ENCODE measurements at regions not wholly inside any gene's neighbourhood (a gene's known extent, or its start where the extent isn't known, plus 50 kb on each side); places are given as distances from the start of the nearest gene placed in this dataset.
A peak's percentile ranks its signal among the peaks of the same experiment; 100 is the strongest.

DNA sequence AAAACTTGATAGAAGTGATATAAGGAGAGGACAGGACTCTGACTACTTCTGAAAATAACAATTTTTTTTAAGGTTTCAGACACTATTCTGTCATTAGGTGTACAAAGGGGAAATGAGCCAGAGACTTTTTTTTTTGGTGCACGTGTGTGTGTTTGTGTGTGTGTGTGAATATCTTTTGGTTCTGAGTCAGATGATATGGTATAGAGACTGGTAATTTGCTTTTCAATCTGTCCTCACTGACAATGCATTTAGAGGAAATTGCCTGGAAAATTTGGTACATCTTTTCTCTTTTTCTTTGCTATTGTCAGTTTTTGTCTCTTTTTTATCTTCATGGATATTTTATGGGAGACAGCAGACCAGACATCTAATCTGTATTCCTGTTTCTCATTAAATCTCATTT lies 59.3 kb downstream of the DDIT4L start:
- DNase-seq, result no peak

DNA sequence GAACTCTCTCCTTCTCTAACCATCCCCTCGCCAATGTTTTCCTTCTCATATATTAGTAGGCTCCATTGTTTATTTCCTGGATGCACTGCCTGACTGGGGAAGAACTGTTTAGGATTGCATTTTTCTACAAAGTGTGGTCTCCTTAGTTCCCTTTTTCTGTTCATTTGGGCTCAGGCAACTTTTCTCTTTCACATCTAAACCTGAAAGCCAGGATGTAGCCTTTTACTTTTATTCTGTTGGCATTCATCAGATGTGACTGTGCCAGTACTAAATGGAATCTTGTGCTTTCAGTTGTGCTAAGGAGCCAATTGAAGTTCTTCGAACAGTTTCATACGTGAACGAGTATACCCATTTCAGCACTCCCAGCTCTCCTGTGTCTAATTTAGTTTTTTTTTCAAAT lies 59.8 kb downstream of the DDIT4L start:
- no peak for DNase-seq

DNA sequence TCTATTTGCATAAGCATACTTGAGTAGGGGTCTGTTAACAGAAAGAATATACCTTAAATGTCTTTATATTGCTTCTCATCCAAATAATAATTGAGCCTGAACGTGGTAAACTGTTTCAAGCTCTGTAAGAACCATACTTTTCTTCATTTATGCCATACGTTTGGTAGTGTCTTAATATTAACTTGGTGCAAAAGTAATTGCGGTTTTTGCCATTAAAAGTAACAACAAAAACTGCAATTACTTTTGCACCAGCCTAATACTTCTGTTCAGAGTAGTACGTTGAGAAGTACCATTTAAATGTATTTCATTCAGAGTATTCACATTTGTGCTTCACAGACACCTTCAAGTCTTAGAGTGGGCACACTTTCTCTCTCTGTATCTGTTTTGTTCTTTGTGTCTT lies 60.5 kb downstream of the DDIT4L start:
- DNase-seq, result no peak

DNA sequence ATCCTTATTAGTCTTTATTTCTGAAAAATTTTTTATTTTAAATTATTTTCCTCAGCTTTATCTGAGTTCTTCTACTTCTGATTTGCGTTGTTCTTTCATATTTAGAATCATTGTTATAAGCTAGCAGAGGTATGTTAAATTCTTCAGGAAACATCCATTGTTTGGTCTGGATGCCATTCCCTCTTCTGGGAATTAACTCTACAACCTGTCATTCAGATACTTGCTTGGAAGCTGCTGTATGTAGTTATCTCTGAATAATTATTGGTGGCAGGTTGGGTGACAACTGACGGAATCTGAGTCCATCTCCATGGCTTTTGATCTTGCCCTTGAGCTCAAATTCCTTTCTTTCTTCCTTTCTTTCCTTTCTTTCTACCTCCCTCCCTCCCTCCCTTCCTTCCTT lies 61.9 kb downstream of the DDIT4L start:
- DNase-seq, result no peak

DNA sequence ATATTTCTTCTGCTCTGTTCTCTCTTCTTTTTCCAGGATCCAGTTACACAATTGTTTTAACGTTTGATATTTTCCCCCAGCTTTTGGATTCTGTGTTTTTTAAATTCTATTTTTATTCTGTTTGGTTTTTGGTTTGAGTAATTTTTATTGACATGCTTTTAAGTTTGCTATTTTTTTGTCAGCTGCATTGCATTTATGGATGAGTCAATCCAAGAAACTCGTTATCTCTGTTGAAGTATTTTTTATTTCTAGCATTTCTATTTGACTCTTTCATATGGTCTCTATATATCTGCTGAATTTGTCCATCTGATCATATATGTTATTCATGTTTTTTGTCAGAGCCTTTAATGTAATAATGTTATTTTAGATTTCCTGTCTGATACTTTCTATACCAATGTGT lies 65.6 kb downstream of the DDIT4L start:
- no peak for DNase-seq

DNA sequence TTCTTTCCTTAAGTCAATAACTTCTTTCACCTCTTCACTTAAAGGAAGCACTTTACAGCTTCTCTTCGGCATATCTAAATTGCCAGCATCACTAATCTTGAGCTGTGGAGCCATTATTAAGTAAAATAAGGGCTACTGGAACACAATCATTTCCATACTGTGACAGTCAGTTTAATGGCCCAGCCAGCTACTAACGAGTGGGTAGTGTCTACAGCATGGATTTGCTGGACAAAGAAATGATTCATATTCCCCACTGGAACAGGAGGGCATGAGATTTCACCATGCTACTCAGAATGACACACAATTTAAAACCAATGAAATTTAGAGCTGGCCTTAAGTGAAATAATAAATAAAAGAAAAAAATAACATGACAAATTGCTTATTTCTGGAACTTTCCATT lies 72.1 kb downstream of the DDIT4L start:
- no peak for DNase-seq

DNA sequence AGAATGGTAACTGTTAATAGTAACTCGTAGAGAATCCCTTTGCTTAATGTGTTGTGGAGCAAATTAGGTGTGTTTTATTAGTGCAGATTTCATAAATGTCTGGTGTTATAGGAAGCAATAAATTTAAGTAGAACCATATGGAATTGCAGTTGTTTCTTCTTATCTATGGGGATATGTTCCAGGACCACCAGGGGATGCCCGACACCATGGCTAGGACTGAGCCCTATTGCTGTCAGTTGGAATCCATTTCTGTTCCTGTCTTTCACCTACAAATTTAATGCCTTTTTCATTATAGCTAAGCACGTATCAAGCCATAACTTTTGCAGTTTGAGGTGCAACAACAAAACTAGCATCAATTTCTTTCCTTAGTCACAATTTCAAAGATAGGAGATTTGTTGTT lies 72.5 kb downstream of the DDIT4L start:
- peak in 1 of 2 experiments; percentile 16 for DNase-seq

DNA sequence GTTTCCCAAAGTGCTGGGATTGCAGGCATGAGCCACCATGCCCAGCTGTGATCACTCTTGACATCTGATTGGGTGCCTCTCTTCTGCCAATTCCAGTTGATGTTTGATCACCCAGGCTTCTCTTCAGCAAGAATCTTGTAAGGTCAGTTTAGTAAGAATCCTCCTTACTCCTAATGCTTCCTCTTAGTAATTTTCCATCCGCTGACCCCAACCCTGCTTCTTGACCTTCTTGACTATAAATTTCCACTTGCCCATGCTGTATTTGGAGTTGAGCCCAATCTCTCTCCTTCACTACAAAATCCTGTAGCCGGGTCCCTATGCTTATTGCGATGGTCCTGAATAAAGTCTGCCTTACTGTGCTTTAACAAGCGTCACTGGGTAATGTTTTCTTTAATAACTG lies 75.4 kb downstream of the DDIT4L start:
- DNase-seq, result no peak

DNA sequence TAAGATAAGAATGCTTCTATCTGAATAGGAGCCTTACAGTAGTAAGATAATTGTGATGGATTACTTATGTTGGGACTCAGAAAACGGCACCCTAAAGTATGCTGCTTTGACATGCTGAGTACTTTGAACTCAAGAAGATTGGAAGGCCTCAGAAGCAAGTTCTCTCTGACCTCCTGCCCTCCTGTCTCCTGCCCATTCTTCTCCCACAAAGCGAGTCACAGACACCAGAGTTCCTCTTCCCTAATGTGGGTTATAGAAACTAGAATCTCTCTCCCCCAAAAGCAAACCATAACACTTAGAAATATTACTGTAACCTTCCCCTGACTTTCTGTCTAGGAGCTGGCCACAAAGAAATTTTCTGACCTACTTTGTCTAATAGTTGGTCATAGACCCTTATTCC lies 76.5 kb downstream of the DDIT4L start:
- no peak for DNase-seq

DNA sequence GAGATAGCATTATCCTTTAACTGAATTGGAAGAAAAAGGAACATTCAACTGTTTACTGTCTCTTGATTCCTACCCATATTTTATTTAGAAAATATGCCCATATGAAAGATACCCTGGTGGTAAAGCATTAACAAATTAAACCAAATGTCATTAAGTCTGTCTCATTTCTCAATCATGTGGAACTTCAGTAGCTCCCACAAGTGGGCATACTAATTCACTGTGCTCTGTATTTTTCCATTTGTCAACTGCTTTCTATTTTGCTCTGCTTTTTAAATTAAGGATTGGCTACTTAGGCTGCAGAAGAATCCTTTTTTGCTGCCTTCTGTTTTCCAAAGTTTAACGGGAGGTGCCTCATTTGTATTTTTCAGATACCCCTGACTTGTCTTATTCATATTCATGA lies 77.2 kb downstream of the DDIT4L start:
- DNase-seq, result no peak

DNA sequence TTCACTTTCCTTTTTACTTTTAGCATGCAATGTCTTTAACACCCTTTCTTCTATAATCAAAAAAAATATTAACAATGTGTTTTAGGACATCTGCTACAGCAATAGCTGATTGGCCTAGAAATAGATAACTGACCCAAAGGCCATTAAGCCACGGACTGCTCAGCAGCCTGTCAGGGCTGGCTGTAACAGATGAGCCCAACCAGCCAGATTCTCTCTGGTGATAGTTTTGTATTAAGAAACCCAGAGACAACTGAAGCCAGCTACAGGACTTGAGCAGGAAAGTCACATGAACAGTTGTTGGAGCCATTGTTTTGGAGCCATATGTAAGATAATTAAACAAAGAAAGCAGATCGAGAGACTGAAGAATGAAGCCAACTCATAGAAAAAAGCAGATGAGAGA lies 80.3 kb downstream of the DDIT4L start:
- DNase-seq, result no peak

DNA sequence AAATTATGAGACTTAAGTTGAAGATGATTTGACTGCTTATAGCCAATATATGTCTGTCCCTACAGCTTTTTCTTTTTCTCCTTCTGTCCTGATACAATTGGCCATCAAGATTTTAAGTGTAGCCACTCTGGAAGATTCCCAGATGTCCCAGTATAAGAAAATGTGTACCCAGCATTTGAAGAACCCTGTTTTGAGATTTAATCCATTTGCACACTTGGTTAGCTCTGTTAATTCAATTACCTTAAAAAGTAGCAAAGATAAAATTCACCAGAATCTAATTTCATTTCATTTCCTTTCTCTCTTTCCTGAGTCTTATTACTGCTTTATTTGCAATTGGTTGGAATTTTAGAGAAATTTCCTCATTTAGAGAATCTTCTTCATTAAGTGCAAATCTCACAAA lies 81.4 kb downstream of the DDIT4L start:
- DNase-seq, result no peak

DNA sequence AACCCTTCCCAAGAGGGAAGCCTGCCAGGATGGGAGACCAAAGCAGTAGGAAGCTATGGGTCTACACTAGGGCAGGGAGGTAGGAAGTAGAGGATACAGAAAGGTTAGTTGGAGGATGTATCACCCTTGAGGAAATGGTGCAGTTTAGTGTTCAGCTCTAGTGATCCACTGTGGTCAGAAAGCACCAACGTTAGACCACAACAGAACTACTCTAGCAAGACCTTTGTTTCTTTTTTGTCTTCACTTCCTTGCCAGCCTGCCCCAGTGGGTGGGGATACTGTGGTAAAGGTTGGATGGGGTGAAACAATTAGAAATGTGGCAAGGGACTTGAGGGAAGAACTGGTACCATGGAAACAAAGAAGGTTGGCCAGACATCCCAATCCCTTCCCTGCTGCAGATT lies 83.3 kb downstream of the DDIT4L start:
- DNase-seq, result no peak

DNA sequence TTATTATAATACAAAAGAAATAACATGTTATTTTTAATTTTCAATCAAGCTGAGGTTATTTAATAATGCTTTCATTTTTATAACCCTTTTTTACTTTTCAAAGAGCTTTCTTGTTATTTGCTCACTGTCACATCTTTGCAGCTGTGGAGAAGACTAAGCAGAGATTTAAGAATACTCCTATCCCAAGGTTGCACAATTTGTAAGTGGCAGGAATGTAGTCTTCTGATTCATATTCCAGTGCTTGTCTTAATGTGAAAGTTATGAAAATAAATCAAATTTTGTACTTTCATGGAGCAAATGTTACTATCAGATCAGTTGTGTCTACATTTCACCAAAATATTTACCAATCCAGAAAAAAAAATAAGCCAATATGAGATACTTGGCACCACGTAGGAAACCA lies 86.6 kb downstream of the DDIT4L start:
- DNase-seq, result no peak

DNA sequence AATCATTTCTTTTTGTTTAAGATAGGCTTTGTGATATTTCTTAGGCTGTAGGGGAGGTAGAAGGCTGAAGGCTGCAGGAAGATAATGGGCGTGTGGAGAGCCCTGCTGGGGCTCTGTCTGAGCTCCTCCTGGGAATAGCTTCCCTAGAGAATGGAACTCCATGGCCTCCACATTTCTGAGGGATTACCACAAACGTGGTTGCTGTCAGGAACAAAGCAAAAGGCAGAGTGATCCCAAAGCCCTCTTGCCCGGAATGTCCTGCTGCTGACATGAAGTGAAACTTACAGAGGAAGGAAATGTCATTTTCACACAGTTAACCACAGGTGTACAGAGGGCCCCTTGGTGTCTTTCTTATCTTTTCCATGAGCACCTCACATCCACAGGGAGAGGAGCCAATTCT lies 89.3 kb downstream of the DDIT4L start:
- DNase-seq, result no peak

DNA sequence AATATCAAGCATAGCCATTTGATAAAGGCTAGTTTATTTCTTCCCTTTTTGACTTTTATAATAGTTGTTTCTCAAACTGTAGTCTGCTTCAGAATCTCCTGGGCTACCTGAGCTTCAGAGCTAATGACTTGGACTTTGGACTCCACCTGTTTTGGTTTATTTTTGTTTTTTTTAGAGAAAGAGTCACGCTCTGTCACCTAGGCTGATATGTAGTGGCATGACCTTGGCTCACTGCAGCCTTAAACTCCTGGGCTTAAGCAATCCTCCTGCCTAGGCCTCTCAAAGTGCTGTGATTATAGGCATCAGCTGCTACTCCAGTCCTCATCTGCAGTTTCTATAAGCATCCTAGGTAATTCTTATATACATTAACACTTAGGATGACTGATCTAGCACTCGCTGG lies 90.5 kb downstream of the DDIT4L start:
- DNase-seq, result no peak

DNA sequence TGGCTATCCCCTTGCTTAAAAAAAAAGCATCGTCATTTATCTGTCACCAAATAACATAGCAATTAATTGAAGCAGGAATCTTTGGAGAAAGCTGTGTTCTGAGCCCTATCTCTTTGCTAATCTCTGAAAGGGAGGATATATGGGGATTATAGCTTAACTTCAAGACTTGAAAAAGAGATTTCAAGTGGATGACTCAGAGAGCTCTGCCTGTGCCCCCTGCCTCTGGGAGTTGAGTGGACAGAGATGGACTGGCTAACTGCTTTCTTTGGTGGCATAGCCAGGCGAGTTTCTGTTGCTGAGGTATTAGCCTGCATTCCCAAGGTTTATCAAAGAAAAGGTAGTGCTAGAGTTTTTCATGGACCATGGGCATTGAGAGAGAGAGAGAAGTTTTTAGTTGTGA lies 91.6 kb downstream of the DDIT4L start:
- DNase-seq, result peak in 1 of 2 experiments; percentile 27

DNA sequence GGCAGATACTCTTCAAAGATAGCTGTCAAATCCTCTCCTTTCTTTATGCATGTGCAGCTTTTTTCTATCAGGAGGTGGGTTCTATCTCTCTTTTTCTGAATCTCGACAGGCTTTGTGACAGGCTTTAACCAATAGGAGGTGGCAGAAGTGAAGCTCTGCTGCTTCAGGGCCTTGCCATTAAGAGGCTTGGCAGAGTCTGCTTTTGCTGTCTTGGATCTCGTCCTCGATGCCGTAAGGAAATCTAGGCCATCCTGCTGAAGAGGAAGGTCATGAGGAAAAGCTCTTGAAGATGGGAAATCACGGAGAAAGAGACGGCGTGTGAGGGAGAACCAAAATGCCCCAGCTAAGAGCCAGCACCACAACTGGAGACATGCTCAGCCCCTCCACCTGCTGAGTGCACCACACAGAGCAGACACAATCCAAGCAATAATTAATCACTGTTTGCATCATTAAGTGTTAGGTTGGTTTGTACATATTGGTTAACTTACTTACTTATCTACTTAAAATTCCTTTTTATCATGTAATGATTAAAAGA lies 92.2 kb downstream of the DDIT4L start:
- DNase-seq, result no peak

DNA sequence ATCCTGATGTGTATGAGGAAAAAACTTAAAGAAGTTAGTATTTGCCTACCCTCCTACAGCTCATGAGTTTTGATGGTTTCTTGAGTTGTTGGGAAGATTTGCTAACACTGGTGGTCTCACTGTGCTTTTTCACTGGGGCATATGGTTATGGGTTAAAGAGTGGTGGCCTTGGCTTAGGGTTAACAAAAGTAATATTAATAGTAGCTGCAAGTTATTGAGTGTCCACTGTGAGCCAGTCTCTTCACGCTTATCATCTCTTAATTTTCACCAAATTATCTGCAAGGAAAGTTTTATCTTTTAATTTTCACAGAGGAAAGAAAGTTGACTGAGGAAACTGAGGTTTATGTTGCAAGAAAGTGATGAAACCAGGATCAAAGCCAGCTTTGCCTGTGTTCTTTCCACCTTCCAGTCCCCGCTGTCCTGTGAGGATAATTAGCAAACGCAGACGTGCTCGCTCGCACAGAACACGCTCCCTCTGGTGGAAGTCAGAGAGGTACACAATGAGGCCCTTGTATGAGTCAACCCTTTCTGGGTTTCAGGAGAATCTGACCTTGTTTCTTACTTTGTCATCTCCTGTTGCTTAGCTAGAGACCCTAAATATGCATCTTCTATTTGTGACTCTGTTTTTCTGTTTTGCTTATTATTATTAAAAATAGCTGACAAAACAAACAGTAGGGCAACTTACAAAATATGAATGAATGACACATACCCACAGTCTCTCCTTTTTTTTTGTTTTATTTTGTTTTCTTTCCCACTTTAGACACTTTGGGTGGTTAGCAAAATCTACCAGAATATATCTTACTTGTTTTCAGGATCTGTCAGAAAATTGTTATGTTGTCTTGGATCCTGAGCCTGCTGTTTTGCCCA lies 94.3 kb downstream of the DDIT4L start:
- peak; percentile 1 to 43 for DNase-seq

DNA sequence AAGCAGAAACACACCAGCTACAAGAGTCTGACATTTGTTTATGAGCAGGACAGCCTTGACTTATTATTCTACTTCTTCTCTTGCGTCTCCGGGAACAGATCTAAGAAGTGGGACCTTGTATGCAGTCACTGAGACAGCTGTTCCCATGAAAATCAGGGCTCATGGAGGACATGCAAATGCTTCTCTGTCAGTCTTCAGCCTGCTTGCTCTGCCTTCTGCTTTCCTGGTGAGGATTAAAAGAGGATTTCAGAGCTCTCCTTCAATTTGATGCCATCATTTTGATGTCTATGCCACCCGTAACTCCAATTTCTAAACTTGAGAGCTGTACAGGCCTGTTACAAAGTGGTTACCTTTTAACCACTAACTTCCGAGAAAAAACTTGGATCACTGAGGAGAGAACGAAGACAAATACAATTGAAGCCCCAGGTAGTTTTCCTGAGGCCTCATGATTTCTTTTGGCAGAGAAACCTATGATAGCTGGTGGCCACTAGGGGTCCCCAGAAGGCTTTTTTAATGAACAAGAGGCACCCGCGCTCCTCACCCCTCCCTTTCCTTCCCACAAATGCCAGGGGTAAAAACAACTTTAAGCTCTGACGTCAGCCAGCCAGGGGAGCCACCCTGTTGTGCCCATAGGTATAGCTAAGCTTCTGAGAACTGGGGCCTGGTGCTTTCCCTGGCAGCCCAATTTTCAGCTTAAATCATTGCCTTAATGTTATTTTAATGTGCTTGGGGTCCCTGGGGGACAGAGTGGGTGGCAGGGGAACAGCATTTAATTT lies 97.0 kb downstream of the DDIT4L start:
- peak; percentile 69 to 82 for DNase-seq

DNA sequence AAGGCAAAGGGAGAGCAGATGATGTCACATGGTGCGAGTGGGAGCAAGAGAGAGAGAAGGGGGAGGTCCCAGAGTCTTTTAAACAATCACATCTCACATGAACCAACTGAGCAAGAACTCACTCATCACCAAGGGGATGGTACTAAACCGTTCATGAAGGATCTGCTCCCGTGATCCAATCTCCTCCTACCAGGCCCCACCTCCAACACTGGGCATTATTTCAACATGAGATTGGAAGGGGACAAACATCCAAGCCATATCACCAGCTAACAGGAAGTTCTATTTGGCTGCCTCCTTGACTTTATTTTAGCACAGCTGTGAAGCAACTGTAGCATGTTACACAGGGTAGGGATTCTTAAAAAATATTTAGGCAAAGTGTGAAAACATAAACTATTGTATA lies 102.5 kb downstream of the DDIT4L start:
- DNase-seq, result no peak

DNA sequence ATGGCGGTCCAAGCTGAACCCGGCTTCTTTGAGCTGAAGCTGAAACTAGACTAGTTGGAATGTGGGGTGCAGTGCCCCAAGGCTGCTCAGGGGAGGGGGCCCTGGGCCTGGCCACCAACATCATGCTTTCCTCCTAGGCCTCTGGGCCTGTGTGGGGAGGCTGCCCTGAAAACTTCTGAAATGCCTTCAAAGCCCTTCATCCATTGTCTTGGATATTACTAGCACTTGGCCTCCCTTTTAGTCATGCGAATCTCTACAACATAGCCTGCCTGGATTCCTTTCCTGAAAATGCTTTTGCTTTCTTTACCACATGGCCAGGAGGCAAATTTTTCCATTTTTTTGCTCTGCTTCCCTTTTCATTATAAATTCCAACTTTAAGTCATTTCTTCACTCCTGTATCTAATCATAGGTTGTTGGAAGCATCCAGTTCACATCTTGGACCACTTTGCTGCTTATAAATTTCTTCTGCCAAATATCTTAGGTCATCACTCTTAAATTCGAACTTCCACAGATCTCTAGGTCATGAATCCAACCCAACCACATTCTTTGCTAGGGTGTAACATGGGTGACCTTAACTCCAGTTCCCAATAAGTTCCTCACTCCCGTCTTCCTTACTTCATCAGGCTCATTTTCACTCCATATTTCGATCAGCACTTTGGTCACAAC lies 103.4 kb downstream of the DDIT4L start:
- DNase-seq, result no peak

DNA sequence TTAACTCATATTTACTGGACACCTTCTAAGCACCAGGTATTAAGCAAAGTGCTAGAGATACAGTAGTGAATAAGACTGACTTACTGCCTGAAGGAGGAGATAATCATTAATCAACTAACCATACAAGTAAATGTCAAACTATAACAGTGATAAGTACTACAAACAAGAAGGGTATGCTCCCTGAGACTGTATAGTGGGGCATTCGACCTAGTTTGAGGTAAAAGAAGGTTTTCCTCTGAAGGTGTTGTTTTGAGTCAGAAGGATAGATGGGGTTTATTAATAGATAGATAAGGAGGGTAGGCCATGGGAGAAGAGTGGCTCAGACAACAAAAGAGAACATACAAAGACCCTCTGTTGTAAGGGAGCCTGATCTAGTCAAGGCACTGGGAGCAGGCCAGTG lies 105.4 kb downstream of the DDIT4L start:
- no peak for DNase-seq

DNA sequence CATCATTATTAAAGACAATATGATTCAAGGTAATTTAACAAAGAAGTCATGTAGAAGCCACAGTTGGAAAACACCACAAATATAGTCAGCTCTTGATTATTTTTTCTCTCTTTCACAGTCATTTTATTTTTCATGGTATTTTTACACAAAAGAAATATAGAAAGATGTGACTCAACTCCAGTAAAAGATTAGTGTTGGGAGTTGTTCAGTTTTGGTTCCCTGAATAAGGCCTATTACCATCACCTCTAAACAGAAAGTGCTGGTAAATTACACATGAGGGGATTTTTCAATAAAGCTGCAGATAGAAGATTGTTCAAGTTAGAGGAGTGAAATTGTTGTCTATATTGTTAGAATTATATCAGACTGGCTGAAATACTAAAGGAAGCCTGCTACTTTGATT lies 107.0 kb downstream of the DDIT4L start:
- DNase-seq, result no peak

Measured in NCI-H524 (cell line).